Fibroblast of lung (primary cell): ENCODE measurements at regions not wholly inside any gene's neighbourhood (a gene's known extent, or its start where the extent isn't known, plus 50 kb on each side); places are given as distances from the start of the nearest gene placed in this dataset.

Experiments used
- CTCF ChIP-seq, 2 donors: IDR thresholded peaks in 1 of 2; conservative IDR thresholded peaks in 1 of 2; 1 replicate in 1 of 2; 2 replicates in 1 of 2; pipeline ENCODE4 v1.5.1; 2011 to 2012; ENCODE audit warnings: low read length in 2 of 2, control low read depth in 1 of 2, inconsistent platforms in 1 of 2, low read depth in 1 of 2, mild to moderate bottlenecking in 1 of 2
- EZH2 ChIP-seq: IDR thresholded peaks from 2 replicates; pipeline ENCODE4 v1.5.1; 2012; ENCODE audit warnings: low read length, control low read depth, mild to moderate bottlenecking; ENCODE audit errors: missing control alignments

GRCh38 chr21:35236090-35236489 is 187.0 kb upstream of the RUNX1 start:
- TF ChIP-seq CTCF (conservative IDR thresholded peaks at IDR 0.05 in 1 of 2, IDR thresholded peaks at IDR 0.05 in 1 of 2; ENCODE audit: low read depth in 1 of 2, low read length in 2 of 2): no peak
- TF ChIP-seq EZH2: no peak
